Aorta (tissue), 5 donors: ENCODE measurements at regions not wholly inside any gene's neighbourhood (a gene's known extent, or its start where the extent isn't known, plus 50 kb on each side); places are given as distances from the start of the nearest gene placed in this dataset.
A peak's percentile ranks its signal among the peaks of the same experiment; 100 is the strongest.

Experiments
- ATAC-seq: fragments of 200-7000 bp; cut with Tn5 transposase; one replicate; pipeline ENCODE4 v1.9.1; 2022; ENCODE audit warnings: moderate library complexity; ENCODE audit not compliant: low FRiP score
- DNase-seq, 2 donors: peaks; one replicate each; pipeline ENCODE4 v3.0.0-alpha.2; 2020
- H3K27ac ChIP-seq, 2 donors: one replicate each; pipeline ENCODE4 v1.5.1; 2013; ENCODE audit warnings: low read length in 2 of 2, mild to moderate bottlenecking in 2 of 2, moderate library complexity in 2 of 2, control low read depth in 1 of 2, inconsistent platforms in 1 of 2, low read depth in 1 of 2
- H3K27me3 ChIP-seq, 2 donors: one replicate each; pipeline ENCODE4 v1.6.1; 2013; ENCODE audit warnings: control low read depth in 1 of 2, low read length in 1 of 2, mild to moderate bottlenecking in 1 of 2, moderate library complexity in 1 of 2; ENCODE audit not compliant: insufficient read depth in 2 of 2, control insufficient read depth in 1 of 2
- H3K36me3 ChIP-seq, 2 donors: one replicate each; pipeline ENCODE4 v1.6.1; 2013; ENCODE audit warnings: control low read depth in 1 of 2, low read length in 1 of 2, mild to moderate bottlenecking in 1 of 2; ENCODE audit not compliant: insufficient read depth in 2 of 2, control insufficient read depth in 1 of 2
- H3K4me1 ChIP-seq, 2 donors: one replicate each; pipeline ENCODE4 v1.6.1; 2013; ENCODE audit warnings: low read length in 2 of 2, control low read depth in 1 of 2, mild to moderate bottlenecking in 1 of 2, moderate library complexity in 1 of 2; ENCODE audit not compliant: insufficient read depth in 2 of 2, control insufficient read depth in 1 of 2
- H3K4me3 ChIP-seq, 2 donors: one replicate each; pipeline ENCODE4 v1.5.1; 2013; ENCODE audit warnings: low read length in 2 of 2, control low read depth in 1 of 2, mild to moderate bottlenecking in 1 of 2
- H3K9me3 ChIP-seq: one replicate; pipeline ENCODE4 v1.6.1; 2013; ENCODE audit warnings: mild to moderate bottlenecking, low read length; ENCODE audit not compliant: control insufficient read depth
- WGBS, 2 donors: extraction: QIAGEN DNeasy Blood & Tissue Kit; methylation state at CpG; one replicate each; pipeline ENCODE4 v1.1.7; 2013; 5-methylcytosine and 5-hydroxymethylcytosine counted together
- intact Hi-C, 2 donors: fragments of 100-400 bp; cut with DNase I; formaldehyde crosslinking; loops; one replicate each; pipeline versions ENCODE4 v1.14.2 to v1.15.0; 2022
- donor health status: healthy with polysubstance abuse.
- donor health status: Bipolar disorder and iron deficiency.
- donor health status: DM: no; HTN: no; CAD: no.
- donor health status: DM: no; HTN: no; CAD: no.
- donor health status: DM: yes; HTN: yes; CAD: no.

GRCh38 chr3:194200422-194201081 lies 64.6 kb downstream of the HES1 start:
- peaks cover 1% of the 10 kb centered on the region for H3K9me3 ChIP-seq
- intact Hi-C loops, result no loop called here
- no peak overlapping the region for H3K27ac ChIP-seq
- H3K4me1 ChIP-seq, result no peaks in the 10 kb centered on the region
- no peak for DNase-seq
- ATAC-seq, result no peak
- no peak overlapping the region for H3K4me3 ChIP-seq
- no peaks in the 10 kb centered on the region for H3K36me3 ChIP-seq
- no peaks in the 10 kb centered on the region for H3K27me3 ChIP-seq
- 9 to 22% methylated on average over 6 of the region's 6 CpGs for WGBS, 2 donors

GRCh38 chr3:194201953-194202666 lies 66.2 kb downstream of the HES1 start:
- ATAC-seq (no peak), DNase-seq (no peak)
- no peaks in the 10 kb centered on the region for H3K4me1 ChIP-seq
- WGBS, 2 donors, result 95 to 96% methylated on average over 6 of the region's 6 CpGs
- H3K9me3 ChIP-seq, result no peaks in the 10 kb centered on the region
- no peak overlapping the region for H3K27ac ChIP-seq
- H3K36me3 ChIP-seq, result no peaks in the 10 kb centered on the region
- no peak overlapping the region for H3K4me3 ChIP-seq
- intact Hi-C loops, result no loop called here
- no peaks in the 10 kb centered on the region for H3K27me3 ChIP-seq

- Histone ChIP-seq H3K4me1 (no peaks in the 10 kb centered on the region), H3K27ac (no peak overlapping the region), H3K27me3 (no peaks in the 10 kb centered on the region), H3K4me3 (no peak overlapping the region), H3K9me3 (no peaks in the 10 kb centered on the region), H3K36me3 (no peaks in the 10 kb centered on the region)
- WGBS, 2 donors, result 91 to 93% methylated on average over 11 of the region's 11 CpGs
- intact Hi-C loops, result no loop called here
- DNase-seq (no peak), ATAC-seq (no peak)
Measured at GRCh38 chr3:194203482-194204041, 67.6 kb downstream of the HES1 start.

- Histone ChIP-seq H3K9me3 (no peaks in the 10 kb centered on the region), H3K4me1 (no peaks in the 10 kb centered on the region), H3K27ac (no peak overlapping the region), H3K4me3 (no peak overlapping the region), H3K27me3 (no peaks in the 10 kb centered on the region), H3K36me3 (no peaks in the 10 kb centered on the region)
- ATAC-seq, result no peak
- DNase-seq, result no peak
- intact Hi-C loops, result no loop called here
- 38 to 49% methylated on average over 53 to 79 of the region's 79 CpGs for WGBS, 2 donors
Measured at GRCh38 chr3:194204042-194204987, 68.4 kb downstream of the HES1 start.

DNA sequence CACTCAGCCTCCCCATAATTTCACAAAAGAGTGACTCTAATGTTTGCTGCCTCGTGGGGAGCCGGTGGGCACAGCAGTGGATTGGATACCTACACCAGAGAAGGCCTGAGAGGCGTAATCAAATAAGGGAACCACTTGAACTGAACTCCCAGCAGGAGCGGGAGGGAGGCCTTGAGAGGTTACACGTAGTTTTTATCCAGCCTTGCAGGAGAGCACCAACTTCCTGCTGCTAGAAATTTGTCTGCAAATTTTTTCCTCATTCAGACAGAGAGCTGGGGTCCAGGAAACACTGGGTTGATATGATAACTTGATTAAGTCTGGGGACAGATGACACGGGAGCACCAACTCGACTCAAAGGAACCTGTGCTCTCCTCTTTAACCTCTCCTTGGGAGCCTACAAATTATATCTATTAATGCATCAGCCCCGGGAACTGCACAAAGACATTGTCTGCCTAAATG lies 69.8 kb downstream of the HES1 start:
- no peak for ATAC-seq
- WGBS, 2 donors, result 92 to 93% methylated on average over 8 of the region's 8 CpGs

GRCh38 chr3:194206320-194206719 lies 70.4 kb downstream of the HES1 start:
- intact Hi-C loops, result no loop called here
- no peak overlapping the region for H3K27ac ChIP-seq
- 3 to 6% methylated on average over 10 of the region's 10 CpGs for WGBS, 2 donors

More for the DNA sequence above, 69.8 kb downstream of the HES1 start:
- intact Hi-C loops, result no loop called here
- Histone ChIP-seq H3K9me3 (no peaks in the 10 kb centered on the region), H3K36me3 (no peaks in the 10 kb centered on the region), H3K27ac (no peak overlapping the region), H3K27me3 (no peaks in the 10 kb centered on the region), H3K4me3 (no peak overlapping the region), H3K4me1 (no peaks in the 10 kb centered on the region)
- no peak for DNase-seq

DNA sequence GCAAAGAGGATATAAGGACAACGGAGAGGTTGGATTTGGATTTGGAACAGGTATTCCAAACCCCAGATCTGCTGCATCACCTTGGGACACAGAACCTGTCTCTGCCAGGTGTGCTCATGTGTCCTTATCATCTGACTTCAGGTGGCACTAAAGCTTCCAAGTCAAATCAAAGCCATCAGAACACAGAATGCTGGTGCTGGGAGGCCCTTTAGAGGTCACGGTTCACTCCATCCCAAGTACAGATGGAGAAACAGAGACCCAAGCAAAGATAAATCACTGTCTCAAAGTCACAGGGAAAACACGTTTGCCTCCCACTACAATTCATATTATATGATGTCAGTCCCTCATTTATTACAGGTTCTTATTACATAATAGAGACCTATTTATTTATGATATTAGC lies 72.8 kb downstream of the HES1 start:
- no peaks in the 10 kb centered on the region for H3K9me3 ChIP-seq
- H3K27me3 ChIP-seq, result no peaks in the 10 kb centered on the region
- H3K4me1 ChIP-seq, result no peaks in the 10 kb centered on the region
- no peak overlapping the region for H3K27ac ChIP-seq
- no peaks in the 10 kb centered on the region for H3K36me3 ChIP-seq
- no peak overlapping the region for H3K4me3 ChIP-seq
- intact Hi-C loops, result no loop called here
- 88 to 91% methylated on average over 3 of the region's 3 CpGs for WGBS, 2 donors
- DNase-seq (no peak), ATAC-seq (no peak)

More at GRCh38 chr3:194206320-194206719, 70.4 kb downstream of the HES1 start:
- no peaks in the 10 kb centered on the region for H3K27me3 ChIP-seq
- H3K4me3 ChIP-seq, result no peak overlapping the region
- H3K9me3 ChIP-seq, result no peaks in the 10 kb centered on the region
- no peaks in the 10 kb centered on the region for H3K4me1 ChIP-seq
- no peak for ATAC-seq
- DNase-seq, result peak in 1 of 2 donors; percentile 78
- H3K36me3 ChIP-seq, result no peaks in the 10 kb centered on the region

DNA sequence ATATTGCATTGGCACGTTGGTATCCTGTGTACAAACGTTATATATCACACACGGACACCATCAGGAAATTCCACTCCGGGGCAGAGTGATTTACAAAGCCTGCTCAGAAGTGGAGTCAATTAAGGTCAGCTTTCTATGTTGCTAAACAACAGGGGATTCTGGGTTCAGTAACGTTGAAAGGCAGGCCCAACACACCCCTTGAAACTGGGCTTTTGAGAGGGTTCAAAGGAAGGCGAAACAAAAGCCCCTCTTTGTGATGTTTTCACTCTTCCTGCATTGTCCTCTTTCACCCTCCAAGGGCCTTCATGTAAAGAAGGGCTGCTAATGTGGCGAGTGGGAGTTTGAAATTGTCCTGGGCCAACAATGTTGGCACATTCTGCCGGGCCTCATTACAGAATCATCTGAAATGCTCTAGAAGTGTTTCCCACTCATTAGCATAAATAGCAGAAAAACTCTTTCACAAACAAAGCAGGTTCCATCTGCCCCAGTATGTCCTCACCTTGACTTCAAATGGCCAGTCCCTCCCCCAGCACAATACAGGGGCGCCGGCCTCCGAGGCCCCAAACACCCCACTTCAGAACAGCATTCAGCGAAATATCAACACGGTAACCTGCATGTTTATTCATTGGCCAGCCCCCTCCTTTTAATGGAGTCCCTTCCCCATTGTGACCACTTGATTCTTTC lies 76.4 kb downstream of the HES1 start:
- Histone ChIP-seq H3K36me3 (no peaks in the 10 kb centered on the region), H3K27me3 (no peaks in the 10 kb centered on the region), H3K27ac (no peak overlapping the region), H3K4me1 (no peaks in the 10 kb centered on the region), H3K4me3 (no peak overlapping the region), H3K9me3 (no peaks in the 10 kb centered on the region)
- 87 to 88% methylated on average over 13 of the region's 13 CpGs for WGBS, 2 donors
- intact Hi-C loops, result no loop called here
- no peak for ATAC-seq
- DNase-seq, result no peak
